PC-9 (cell line): ENCODE measurements at regions not wholly inside any gene's neighbourhood (a gene's known extent, or its start where the extent isn't known, plus 50 kb on each side); places are given as distances from the start of the nearest gene placed in this dataset.

Experiments
- BruUV-seq: library from RNA; stranded (reverse); fragments of 400-500 nt; replicated peaks from 2 replicates; lab custom pipeline; 2021; lab: Mats Ljungman, UMichigan
- CTCF ChIA-PET: fragments of 300-600 bp; sonication (Branson Sonifier 250); formaldehyde crosslinking; loops from one replicate; lab custom pipeline; 2022; ENCODE audit warnings: antibody characterized with exemption; lab: Charles Lee
- POLR2A ChIA-PET: fragments of 300-600 bp; sonication (Branson Sonifier 250); formaldehyde crosslinking; loops from one replicate; lab custom pipeline; 2022; ENCODE audit warnings: antibody characterized with exemption; ENCODE audit not compliant: unreplicated experiment; lab: Charles Lee
- DNase-seq, 2 experiments: peaks; one replicate each; pipeline versions ENCODE4 v3.0.0 to v3.0.0-alpha.2; 2015 to 2022; ENCODE audit warnings: mixed read lengths in 1 of 2
- H2AFZ ChIP-seq: fragments of 200-600 bp; sonication (generic); 2 replicates; pipeline ENCODE4 v1.8.1; 2017; ENCODE audit warnings: antibody characterized with exemption
- H3F3A ChIP-seq: fragments of 200-600 bp; sonication (generic); 2 replicates; pipeline ENCODE4 v1.8.1; 2017; ENCODE audit warnings: antibody characterized with exemption, mild to moderate bottlenecking, low read depth; ENCODE audit not compliant: insufficient read depth
- H3K27ac ChIP-seq: fragments of 200-600 bp; sonication (generic); 2 replicates; pipeline ENCODE4 v1.6.1; 2016; ENCODE audit warnings: mixed run types
- H3K27me3 ChIP-seq: fragments of 200-600 bp; sonication (generic); 2 replicates; pipeline ENCODE4 v1.6.1; 2016; ENCODE audit warnings: low read depth, mixed run types; ENCODE audit not compliant: insufficient read depth
- H3K36me3 ChIP-seq: fragments of 200-600 bp; sonication (generic); 2 replicates; pipeline ENCODE4 v1.6.1; 2016; ENCODE audit warnings: low read depth, mixed run types
- H3K4me1 ChIP-seq: fragments of 200-600 bp; sonication (generic); replicated peaks from 2 replicates; pipeline ENCODE4 v1.6.1; 2016; ENCODE audit warnings: mixed run types; ENCODE audit not compliant: insufficient read depth
- H3K4me2 ChIP-seq: fragments of 200-600 bp; sonication (generic); 2 replicates; pipeline ENCODE4 v1.6.1; 2017; ENCODE audit warnings: mixed run types
- H3K4me3 ChIP-seq: fragments of 200-600 bp; sonication (generic); 2 replicates; pipeline ENCODE4 v1.6.1; 2016; ENCODE audit warnings: mixed run types
- H3K79me2 ChIP-seq: fragments of 200-600 bp; sonication (generic); 2 replicates; pipeline ENCODE4 v1.6.1; 2017; ENCODE audit warnings: low read depth, mixed run types
- H3K9me2 ChIP-seq: fragments of 200-600 bp; sonication (generic); 2 replicates; pipeline ENCODE4 v1.8.1; 2017; ENCODE audit warnings: mild to moderate bottlenecking; ENCODE audit not compliant: insufficient read depth
- H3K9me3 ChIP-seq: fragments of 200-600 bp; sonication (generic); 2 replicates; pipeline ENCODE4 v1.8.1; 2016; ENCODE audit warnings: low read depth; ENCODE audit not compliant: insufficient read depth
- H4K20me1 ChIP-seq: fragments of 200-600 bp; sonication (generic); 2 replicates; pipeline ENCODE4 v1.8.1; 2017; ENCODE audit not compliant: insufficient read depth
- EZH2 ChIP-seq: fragments of 200-600 bp; sonication (generic); IDR thresholded peaks from 2 replicates; pipeline ENCODE4 v1.8.0; 2017; ENCODE audit warnings: antibody characterized with exemption, low read depth
- intact Hi-C: fragments of 100-400 bp; cut with micrococcal nuclease; formaldehyde crosslinking; loops from one replicate; pipeline ENCODE4 v1.10.0; 2022; ENCODE audit not compliant: unreplicated experiment
- TF ChIP-seq, protein P1 (sequence below): fragments of 200-600 bp; sonication (generic); conservative IDR thresholded peaks from 2 replicates; pipeline ENCODE4 v1.6.1; 2017; ENCODE audit warnings: mixed run types, antibody characterized with exemption, mild to moderate bottlenecking, moderate library complexity

DNA sequence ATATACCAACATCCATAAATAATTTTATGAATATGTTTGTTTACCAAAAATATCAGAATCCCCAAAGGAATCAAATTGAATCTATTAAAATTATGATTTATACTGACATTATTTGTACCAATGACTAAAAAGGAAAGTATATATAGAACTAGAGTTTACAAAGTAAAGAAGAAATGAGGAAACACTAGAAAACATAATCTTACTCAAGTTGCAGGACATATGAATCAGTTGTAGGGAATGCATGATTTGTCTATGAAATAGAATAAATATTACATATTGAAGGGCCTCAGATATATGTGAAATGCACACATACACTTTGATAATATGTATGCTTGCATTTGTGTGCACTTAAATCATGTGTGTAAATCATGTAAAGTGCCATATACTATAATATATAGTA, 1466.4 kb downstream of the EFNB2 start:
- BruUV-seq, result no TSS peak
- H4K20me1 ChIP-seq, result no peaks in the 10 kb centered on the region
- POLR2A ChIA-PET, result no interaction called here

DNA sequence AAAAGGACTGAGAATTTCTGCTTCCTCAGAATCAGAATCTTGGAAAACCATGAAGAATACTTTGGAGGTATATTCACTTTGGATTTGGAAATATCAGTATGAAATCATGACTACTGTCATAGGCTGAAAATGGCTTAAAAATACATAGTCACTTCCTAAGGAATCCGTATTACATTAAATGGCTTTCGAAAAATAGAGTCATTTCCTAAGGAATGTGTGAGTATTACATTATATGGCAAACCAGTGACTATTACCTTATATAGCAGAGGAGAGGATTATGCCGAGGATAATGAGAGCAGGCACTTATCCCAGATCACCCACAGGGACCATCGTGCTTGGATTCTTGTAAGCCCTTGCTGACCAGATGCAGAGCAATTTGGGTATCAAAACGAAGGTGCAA, 1471.8 kb downstream of the EFNB2 start:
- H2AFZ ChIP-seq, result no peak overlapping the region
- CTCF ChIA-PET, result no interaction called here

More for the DNA sequence above, 1466.4 kb downstream of the EFNB2 start:
- H3F3A ChIP-seq, result no peaks in the 10 kb centered on the region
- CTCF ChIA-PET, result no interaction called here
- no peaks in the 10 kb centered on the region for H3K4me1 ChIP-seq
- H3K27me3 ChIP-seq, result no peaks in the 10 kb centered on the region
- H3K27ac ChIP-seq, result no peak overlapping the region
- no peak overlapping the region; the same call in 1 of the 2 replicates for H2AFZ ChIP-seq
- no peaks in the 10 kb centered on the region for H3K36me3 ChIP-seq
- no peaks in the 10 kb centered on the region for H3K9me3 ChIP-seq
- intact Hi-C loops, result no loop called here
- no peak overlapping the region for H3K4me3 ChIP-seq
- TF ChIP-seq EZH2, result no peak
- TF ChIP-seq, protein P1, sequence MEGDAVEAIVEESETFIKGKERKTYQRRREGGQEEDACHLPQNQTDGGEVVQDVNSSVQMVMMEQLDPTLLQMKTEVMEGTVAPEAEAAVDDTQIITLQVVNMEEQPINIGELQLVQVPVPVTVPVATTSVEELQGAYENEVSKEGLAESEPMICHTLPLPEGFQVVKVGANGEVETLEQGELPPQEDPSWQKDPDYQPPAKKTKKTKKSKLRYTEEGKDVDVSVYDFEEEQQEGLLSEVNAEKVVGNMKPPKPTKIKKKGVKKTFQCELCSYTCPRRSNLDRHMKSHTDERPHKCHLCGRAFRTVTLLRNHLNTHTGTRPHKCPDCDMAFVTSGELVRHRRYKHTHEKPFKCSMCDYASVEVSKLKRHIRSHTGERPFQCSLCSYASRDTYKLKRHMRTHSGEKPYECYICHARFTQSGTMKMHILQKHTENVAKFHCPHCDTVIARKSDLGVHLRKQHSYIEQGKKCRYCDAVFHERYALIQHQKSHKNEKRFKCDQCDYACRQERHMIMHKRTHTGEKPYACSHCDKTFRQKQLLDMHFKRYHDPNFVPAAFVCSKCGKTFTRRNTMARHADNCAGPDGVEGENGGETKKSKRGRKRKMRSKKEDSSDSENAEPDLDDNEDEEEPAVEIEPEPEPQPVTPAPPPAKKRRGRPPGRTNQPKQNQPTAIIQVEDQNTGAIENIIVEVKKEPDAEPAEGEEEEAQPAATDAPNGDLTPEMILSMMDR, result no peak
- no peaks in the 10 kb centered on the region for H3K79me2 ChIP-seq
- no peak for DNase-seq
- H3K4me2 ChIP-seq, result no peak overlapping the region
- H3K9me2 ChIP-seq, result no peaks in the 10 kb centered on the region

DNA sequence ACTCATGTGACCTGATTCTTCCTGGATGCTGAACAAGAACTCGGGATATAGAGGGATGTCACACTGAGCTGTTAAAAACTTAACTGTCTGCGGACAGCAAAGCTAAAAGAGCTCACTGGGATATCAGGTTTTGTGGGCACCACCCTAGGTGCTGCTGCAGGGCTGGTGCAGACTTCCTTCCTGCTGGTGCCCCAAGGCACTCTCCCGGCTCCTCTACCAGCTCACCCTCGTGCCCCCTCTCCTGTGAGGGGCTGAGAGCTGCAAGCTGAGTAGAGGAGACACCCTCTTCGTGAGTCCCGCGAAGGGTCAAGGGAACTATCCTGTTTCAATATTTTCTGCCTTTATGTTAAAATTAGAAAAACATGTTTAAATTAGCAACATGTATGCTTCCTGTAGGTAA, 1475.7 kb downstream of the EFNB2 start:
- no peaks in the 10 kb centered on the region for H3K27me3 ChIP-seq
- POLR2A ChIA-PET, result no interaction called here
- no peak overlapping the region for H2AFZ ChIP-seq
- H3K36me3 ChIP-seq, result no peaks in the 10 kb centered on the region
- no peaks in the 10 kb centered on the region for H3K9me3 ChIP-seq
- H3K9me2 ChIP-seq, result 0 out of 2 replicates have a peak, but pooled peaks cover 8% of the 10 kb centered on the region
- H3F3A ChIP-seq, result no peaks in the 10 kb centered on the region
- CTCF ChIA-PET, result no interaction called here
- intact Hi-C loops, result no loop called here
- H3K4me3 ChIP-seq, result no peak overlapping the region
- H3K4me1 ChIP-seq, result no peaks in the 10 kb centered on the region
- H3K4me2 ChIP-seq, result no peak overlapping the region
- TF ChIP-seq, protein P1, result no peak
- no peak for TF ChIP-seq EZH2
- no peak for DNase-seq
- BruUV-seq, result no TSS peak
- no peaks in the 10 kb centered on the region for H3K79me2 ChIP-seq
- H4K20me1 ChIP-seq, result no peaks in the 10 kb centered on the region
- H3K27ac ChIP-seq, result no peak overlapping the region

More for the DNA sequence above, 1471.8 kb downstream of the EFNB2 start:
- H3K79me2 ChIP-seq, result no peaks in the 10 kb centered on the region
- DNase-seq, result no peak
- no peaks in the 10 kb centered on the region for H4K20me1 ChIP-seq
- TF ChIP-seq EZH2, result no peak
- TF ChIP-seq, protein P1, result no peak
- no peak overlapping the region for H3K27ac ChIP-seq
- H3K4me3 ChIP-seq, result no peak overlapping the region
- POLR2A ChIA-PET, result interaction anchor here (0.6 kb wide), 1 partner anchor 22 kb away, joined by 3 read pairs; no protein-coding TSS in a partner anchor
- H3K9me2 ChIP-seq, result no peaks in the 10 kb centered on the region
- no peaks in the 10 kb centered on the region for H3F3A ChIP-seq
- no peaks in the 10 kb centered on the region for H3K27me3 ChIP-seq
- intact Hi-C loops, result no loop called here
- no peaks in the 10 kb centered on the region for H3K9me3 ChIP-seq
- H3K36me3 ChIP-seq, result no peaks in the 10 kb centered on the region
- no peaks in the 10 kb centered on the region for H3K4me1 ChIP-seq
- no peak overlapping the region for H3K4me2 ChIP-seq
- no TSS peak for BruUV-seq
